Karpas-422 (cell line): ENCODE measurements at regions not wholly inside any gene's neighbourhood (a gene's known extent, or its start where the extent isn't known, plus 50 kb on each side); places are given as distances from the start of the nearest gene placed in this dataset.

Experiments
- DNase-seq: peaks from one replicate; pipeline ENCODE4 v3.0.0-alpha.2; 2015
- H2AFZ ChIP-seq: fragments of 200-600 bp; sonication (generic); 2 replicates; pipeline ENCODE4 v1.6.1; 2014; ENCODE audit warnings: antibody characterized with exemption, low read length, mixed read lengths
- H3K27ac ChIP-seq: fragments of 200-600 bp; sonication (generic); 2 replicates; pipeline ENCODE4 v1.5.1; 2014; ENCODE audit warnings: mild to moderate bottlenecking, low read length, moderate library complexity
- H3K27me3 ChIP-seq: fragments of 200-600 bp; sonication (generic); 2 replicates; pipeline ENCODE4 v1.6.1; 2014; ENCODE audit warnings: low read length, mixed read lengths
- H3K36me3 ChIP-seq: fragments of 200-600 bp; sonication (generic); 2 replicates; pipeline ENCODE4 v1.6.1; 2014; ENCODE audit warnings: low read length, mixed read lengths; ENCODE audit not compliant: insufficient read depth
- H3K4me1 ChIP-seq: fragments of 200-600 bp; sonication (generic); 2 replicates; pipeline ENCODE4 v1.6.1; 2014; ENCODE audit warnings: mild to moderate bottlenecking, low read length, mixed read lengths
- H3K4me2 ChIP-seq: fragments of 200-600 bp; sonication (generic); 2 replicates; pipeline ENCODE4 v1.6.1; 2014; ENCODE audit warnings: low read length, low read depth, mild to moderate bottlenecking; ENCODE audit not compliant: poor library complexity, severe bottlenecking
- H3K4me3 ChIP-seq: fragments of 200-600 bp; sonication (generic); 2 replicates; pipeline ENCODE4 v1.5.1; 2014; ENCODE audit warnings: mild to moderate bottlenecking, antibody characterized with exemption, low read length, mixed read lengths
- H3K79me2 ChIP-seq: fragments of 200-600 bp; sonication (generic); 2 replicates; pipeline ENCODE4 v1.6.1; 2014; ENCODE audit warnings: mild to moderate bottlenecking, low read length, mixed read lengths
- H3K9ac ChIP-seq: fragments of 200-600 bp; sonication (generic); 2 replicates; pipeline ENCODE4 v1.6.0; 2014; ENCODE audit warnings: low read length
- H3K9me2 ChIP-seq: fragments of 200-600 bp; sonication (generic), shearing (Covaris generic); replicated peaks from 2 replicates; pipeline ENCODE4 v1.6.0; 2014; ENCODE audit warnings: mild to moderate bottlenecking, low read length, moderate library complexity; ENCODE audit not compliant: insufficient read depth
- H3K9me3 ChIP-seq: fragments of 300-700, 200-600 bp; sonication (generic); 2 replicates; pipeline ENCODE4 v1.6.1; 2014; ENCODE audit warnings: low read length, mixed read lengths
- H4K20me1 ChIP-seq: fragments of 200-600 bp; sonication (generic); 2 replicates; pipeline ENCODE4 v1.6.1; 2014; ENCODE audit warnings: mild to moderate bottlenecking, antibody characterized with exemption, low read length, low read depth; ENCODE audit not compliant: insufficient read depth

DNA sequence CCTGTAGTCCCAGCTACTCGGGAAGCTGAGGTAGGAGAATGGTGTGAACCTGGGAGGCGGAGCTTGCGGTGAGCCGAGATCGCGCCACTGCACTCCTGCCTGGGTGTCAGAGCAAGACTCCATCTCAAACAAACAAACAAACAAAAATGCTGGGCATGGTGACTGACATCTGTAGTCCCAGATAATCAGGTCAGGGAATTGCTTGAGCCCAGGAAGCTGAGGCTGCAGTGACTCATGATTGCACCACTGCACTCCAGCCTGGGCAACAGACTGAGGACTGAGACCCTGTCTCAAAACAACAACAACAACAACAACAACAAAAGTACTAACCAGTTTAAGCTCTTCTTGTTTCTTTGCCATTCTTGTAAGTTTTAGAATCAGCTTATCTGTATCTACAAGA, 383.0 kb upstream of the PMFBP1 start:
- Histone ChIP-seq H3K27ac (no peak overlapping the region), H3K4me3 (no peak overlapping the region), H3K4me1 (no peaks in the 10 kb centered on the region), H3K9ac (no peak overlapping the region), H3K36me3 (no peaks in the 10 kb centered on the region), H3K9me3 (peaks cover 9% of the 10 kb centered on the region; the same call in 1 of the 2 replicates), H2AFZ (no peak overlapping the region), H3K4me2 (no peak overlapping the region), H3K79me2 (no peaks in the 10 kb centered on the region), H4K20me1 (no peaks in the 10 kb centered on the region), H3K27me3 (no peaks in the 10 kb centered on the region), H3K9me2 (no peaks in the 10 kb centered on the region)
- no peak for DNase-seq

DNA sequence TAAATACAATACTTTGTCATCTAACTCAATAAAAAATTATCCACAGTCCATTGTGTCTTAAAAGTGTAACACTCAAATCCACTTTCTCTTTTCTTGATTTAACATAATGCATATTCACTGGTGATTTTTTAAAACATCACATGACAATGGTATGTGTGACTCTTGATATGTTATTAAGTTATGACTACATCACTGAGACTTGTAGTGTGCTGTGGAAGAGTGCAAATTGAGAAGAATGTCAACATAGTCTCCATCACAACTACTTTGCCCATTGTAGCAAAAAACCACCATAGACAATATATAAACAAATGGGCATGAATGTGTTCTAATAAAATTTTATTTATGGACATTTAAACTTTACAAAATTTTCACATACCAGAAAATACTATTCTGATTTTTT, 380.7 kb upstream of the PMFBP1 start:
- Histone ChIP-seq H3K9ac (no peak overlapping the region), H3K9me2 (no peaks in the 10 kb centered on the region), H3K4me1 (no peaks in the 10 kb centered on the region), H3K4me3 (no peak overlapping the region), H4K20me1 (no peaks in the 10 kb centered on the region), H3K27ac (no peak overlapping the region), H3K27me3 (no peaks in the 10 kb centered on the region), H3K4me2 (no peak overlapping the region), H3K79me2 (no peaks in the 10 kb centered on the region), H3K9me3 (peaks cover 12% of the 10 kb centered on the region), H3K36me3 (no peaks in the 10 kb centered on the region), H2AFZ (no peak overlapping the region)
- DNase-seq: no peak

DNA sequence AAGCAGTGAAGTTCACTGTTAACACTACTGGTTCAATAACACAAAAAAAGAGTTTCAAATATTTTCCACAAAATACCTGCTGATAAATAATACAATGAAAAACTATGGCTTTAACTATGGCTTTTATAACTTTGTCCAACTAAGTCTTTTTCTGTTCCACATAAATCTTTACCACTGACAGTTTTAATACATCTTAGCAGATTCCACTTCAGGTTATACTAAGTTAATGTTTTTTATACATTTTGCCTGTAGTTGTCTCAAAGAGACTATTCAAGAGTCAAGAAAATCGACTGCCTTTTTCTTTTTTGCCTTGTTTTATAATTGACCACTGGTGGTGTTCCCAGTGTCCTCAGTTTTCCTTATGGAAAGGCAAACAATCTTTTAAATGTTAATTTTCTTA, 379.7 kb upstream of the PMFBP1 start:
- H3K27me3 ChIP-seq: no peaks in the 10 kb centered on the region
- no peaks in the 10 kb centered on the region for H3K79me2 ChIP-seq
- H3K9me2 ChIP-seq: no peaks in the 10 kb centered on the region
- H3K4me1 ChIP-seq: no peaks in the 10 kb centered on the region
- no peak overlapping the region for H2AFZ ChIP-seq
- no peaks in the 10 kb centered on the region for H4K20me1 ChIP-seq
- peaks cover 12% of the 10 kb centered on the region for H3K9me3 ChIP-seq
- H3K9ac ChIP-seq: no peak overlapping the region
- no peak overlapping the region for H3K27ac ChIP-seq
- no peak overlapping the region for H3K4me3 ChIP-seq
- no peak for DNase-seq
- H3K36me3 ChIP-seq: no peaks in the 10 kb centered on the region
- no peak overlapping the region for H3K4me2 ChIP-seq

DNA sequence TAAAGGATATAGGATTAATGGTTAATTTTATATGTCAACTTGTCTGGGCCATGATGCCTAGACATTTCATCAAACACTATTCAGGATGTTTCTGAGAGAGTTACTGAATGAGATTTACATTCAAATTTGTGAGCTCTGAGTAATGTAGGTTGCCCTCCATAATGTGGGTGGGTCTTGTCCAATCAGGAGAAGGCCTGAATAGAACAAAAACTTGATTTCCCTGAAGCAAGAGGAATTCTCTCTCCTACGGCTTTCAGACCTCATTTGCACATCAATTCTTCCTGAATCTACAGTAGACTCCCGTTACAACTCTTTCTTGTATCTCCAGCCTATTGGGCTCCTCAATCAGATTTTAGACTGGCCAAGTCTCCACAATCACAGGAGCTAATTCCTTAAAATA, 377.9 kb upstream of the PMFBP1 start:
- no peak overlapping the region for H3K4me3 ChIP-seq

DNA sequence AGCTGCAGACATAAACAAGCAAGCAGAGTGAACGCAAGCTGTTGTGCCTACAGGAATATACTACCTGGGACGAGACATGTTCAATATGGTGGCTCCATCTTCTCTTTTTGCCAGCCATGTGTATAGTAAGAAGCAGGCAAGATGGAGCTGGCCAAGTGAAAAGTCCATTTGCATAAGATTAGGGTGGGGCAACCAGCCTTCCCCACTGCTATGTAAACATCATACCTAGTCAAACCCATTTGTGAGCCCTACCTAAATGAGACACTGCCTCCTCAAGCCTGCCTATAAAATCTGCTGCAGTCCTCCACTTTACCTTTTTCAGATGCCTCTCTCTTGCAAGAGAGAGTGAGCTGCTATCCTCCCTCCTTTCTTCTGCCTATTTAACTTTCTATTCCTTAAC, 370.1 kb upstream of the PMFBP1 start:
- Histone ChIP-seq H3K4me1 (no peaks in the 10 kb centered on the region), H3K27me3 (no peaks in the 10 kb centered on the region), H2AFZ (no peak overlapping the region), H3K9me2 (no peaks in the 10 kb centered on the region), H3K9ac (no peak overlapping the region), H3K36me3 (no peaks in the 10 kb centered on the region), H3K4me2 (no peak overlapping the region), H3K27ac (no peak overlapping the region), H3K9me3 (no peaks in the 10 kb centered on the region), H3K4me3 (no peak overlapping the region), H4K20me1 (no peaks in the 10 kb centered on the region), H3K79me2 (no peaks in the 10 kb centered on the region)
- no peak for DNase-seq

More for the DNA sequence above, 377.9 kb upstream of the PMFBP1 start:
- Histone ChIP-seq H3K27ac (no peak overlapping the region), H3K4me2 (no peak overlapping the region), H3K9me2 (no peaks in the 10 kb centered on the region), H3K4me1 (no peaks in the 10 kb centered on the region), H3K9ac (no peak overlapping the region), H3K36me3 (no peaks in the 10 kb centered on the region), H3K27me3 (no peaks in the 10 kb centered on the region), H3K79me2 (no peaks in the 10 kb centered on the region), H4K20me1 (no peaks in the 10 kb centered on the region), H3K9me3 (peaks cover 12% of the 10 kb centered on the region), H2AFZ (no peak overlapping the region)
- no peak for DNase-seq

DNA sequence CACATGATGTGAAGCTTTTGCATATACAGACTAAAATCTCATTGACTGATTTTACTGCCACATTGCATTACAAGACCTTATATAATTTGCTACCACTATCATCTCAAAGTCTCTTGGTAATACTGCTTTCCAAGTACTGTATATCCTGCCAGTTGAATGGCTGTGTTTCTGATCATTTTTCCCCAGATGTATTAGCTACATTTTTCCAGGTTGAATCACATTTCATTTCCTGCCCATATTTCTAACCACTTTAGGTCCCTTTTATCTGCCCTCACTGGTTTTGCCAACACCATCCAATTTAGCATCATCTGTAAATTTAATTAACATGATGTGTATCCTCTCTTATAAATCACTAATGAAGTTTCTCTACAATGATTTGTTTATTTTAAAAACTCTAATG, 365.7 kb upstream of the PMFBP1 start:
- Histone ChIP-seq H4K20me1 (no peaks in the 10 kb centered on the region), H3K36me3 (no peaks in the 10 kb centered on the region), H3K4me2 (no peak overlapping the region)

DNA sequence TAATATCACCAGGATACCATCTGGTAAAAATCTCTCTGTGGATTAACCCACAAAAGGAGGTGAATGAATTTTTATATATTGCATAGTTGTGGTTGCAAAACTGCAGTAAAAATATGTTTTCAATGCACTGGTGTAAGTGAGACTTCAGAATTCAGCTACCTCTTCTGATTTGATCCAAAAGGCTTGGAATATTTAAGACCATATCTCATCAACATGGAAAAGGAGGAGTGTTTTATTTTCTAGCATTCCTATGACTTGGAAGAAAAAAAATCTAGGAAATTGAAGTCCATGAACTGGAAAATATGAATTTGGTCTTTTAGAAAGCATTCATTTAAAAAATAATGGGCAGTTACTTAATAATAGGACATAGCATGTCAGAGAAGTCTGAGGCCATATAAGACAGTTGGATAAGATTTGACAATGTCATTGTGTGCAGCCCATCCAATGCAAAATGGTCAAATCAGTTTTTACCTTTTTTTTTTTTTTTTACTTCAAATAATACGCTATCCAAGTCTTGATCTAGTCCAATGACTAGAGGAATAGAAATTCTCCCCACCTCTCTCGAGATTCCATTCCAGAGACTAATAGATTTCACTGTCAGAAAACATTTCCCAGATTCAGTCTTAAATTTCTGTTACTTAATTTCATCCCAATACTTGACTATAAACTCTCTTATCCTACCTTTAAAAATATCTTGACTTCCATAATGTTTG, 364.9 kb upstream of the PMFBP1 start:
- no peak overlapping the region for H3K4me3 ChIP-seq

More for the DNA sequence above, 365.7 kb upstream of the PMFBP1 start:
- Histone ChIP-seq H3K27me3 (no peaks in the 10 kb centered on the region), H3K9me2 (no peaks in the 10 kb centered on the region), H2AFZ (no peak overlapping the region), H3K4me1 (no peaks in the 10 kb centered on the region), H3K4me3 (no peak overlapping the region), H3K9me3 (no peaks in the 10 kb centered on the region), H3K27ac (no peak overlapping the region), H3K9ac (no peak overlapping the region), H3K79me2 (no peaks in the 10 kb centered on the region)
- DNase-seq: no peak

DNA sequence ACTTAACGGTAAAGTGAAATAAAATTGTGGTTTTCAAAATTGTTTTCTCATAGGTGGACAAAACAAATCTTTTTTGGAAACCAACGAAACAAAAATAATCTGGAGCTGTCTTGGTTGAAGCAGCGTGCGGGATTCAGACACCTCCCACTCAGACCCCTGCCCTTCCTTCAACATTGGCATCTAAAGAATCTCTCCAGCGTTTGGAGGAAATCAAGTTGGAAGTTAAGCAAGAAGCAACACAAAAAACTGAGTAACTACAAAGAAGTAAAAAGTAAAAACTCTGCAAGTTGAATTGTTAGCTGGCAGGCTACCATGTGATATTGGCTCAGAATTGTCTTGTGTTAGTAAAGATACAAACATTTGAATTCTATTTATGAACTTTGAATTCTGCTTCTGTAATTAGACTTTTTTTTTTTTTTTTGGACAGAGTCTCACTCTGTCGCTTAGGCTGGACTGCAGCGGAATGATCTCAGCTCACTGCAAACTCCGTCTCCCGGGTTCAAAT, 361.0 kb upstream of the PMFBP1 start:
- Histone ChIP-seq H3K9me2 (no peaks in the 10 kb centered on the region), H3K4me1 (no peaks in the 10 kb centered on the region), H3K4me3 (no peak overlapping the region), H3K27ac (no peak overlapping the region), H3K27me3 (no peaks in the 10 kb centered on the region), H3K36me3 (no peaks in the 10 kb centered on the region), H3K79me2 (no peaks in the 10 kb centered on the region), H3K4me2 (no peak overlapping the region), H3K9ac (no peak overlapping the region), H4K20me1 (no peaks in the 10 kb centered on the region), H3K9me3 (no peaks in the 10 kb centered on the region), H2AFZ (no peak overlapping the region)
- DNase-seq: no peak

More for the DNA sequence above, 364.9 kb upstream of the PMFBP1 start:
- no peak overlapping the region for H3K4me2 ChIP-seq
- H3K4me1 ChIP-seq: no peaks in the 10 kb centered on the region
- no peak overlapping the region for H3K27ac ChIP-seq
- no peak for DNase-seq
- H2AFZ ChIP-seq: no peak overlapping the region
- H3K27me3 ChIP-seq: no peaks in the 10 kb centered on the region
- no peaks in the 10 kb centered on the region for H3K9me3 ChIP-seq
- H3K36me3 ChIP-seq: no peaks in the 10 kb centered on the region
- H3K79me2 ChIP-seq: no peaks in the 10 kb centered on the region
- H4K20me1 ChIP-seq: no peaks in the 10 kb centered on the region
- no peak overlapping the region for H3K9ac ChIP-seq
- H3K9me2 ChIP-seq: no peaks in the 10 kb centered on the region
